GM18498 (cell line): ENCODE measurements at regions not wholly inside any gene's neighbourhood (a gene's known extent, or its start where the extent isn't known, plus 50 kb on each side); places are given as distances from the start of the nearest gene placed in this dataset.
"Not testable (repeated sequence)": the region's sequence is repeated elsewhere in the genome, so short reads cannot be mapped to it uniquely, and the experiment has no call there.

Source experiments
- ATAC-seq: cut with Tn5 transposase; IDR thresholded peaks from one replicate; pipeline ENCODE4 v1.9.1; 2021; ENCODE audit warnings: mild to moderate bottlenecking, moderate library complexity; ENCODE audit not compliant: unreplicated experiment

DNA sequence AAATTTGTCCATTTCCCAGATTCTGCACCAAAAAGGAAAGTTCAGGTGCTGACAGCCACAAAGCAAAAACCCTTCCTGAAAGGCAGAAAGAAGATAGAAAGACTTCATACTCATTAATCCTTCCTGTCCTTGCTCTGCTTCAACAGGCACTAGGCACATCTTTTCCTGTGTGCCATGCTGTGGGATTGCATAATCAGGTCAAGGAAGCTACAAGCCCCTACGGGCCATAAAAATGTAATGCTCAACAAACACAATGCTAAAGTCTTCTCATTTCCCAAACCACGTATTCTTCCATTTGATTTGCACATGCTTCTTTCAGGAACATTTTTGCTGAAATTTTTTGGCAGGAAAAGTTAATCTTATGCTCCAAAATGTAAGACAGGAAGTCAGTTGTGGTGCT, 710.9 kb upstream of the ZP4 start:
- ATAC-seq: not testable (repeated sequence)

DNA sequence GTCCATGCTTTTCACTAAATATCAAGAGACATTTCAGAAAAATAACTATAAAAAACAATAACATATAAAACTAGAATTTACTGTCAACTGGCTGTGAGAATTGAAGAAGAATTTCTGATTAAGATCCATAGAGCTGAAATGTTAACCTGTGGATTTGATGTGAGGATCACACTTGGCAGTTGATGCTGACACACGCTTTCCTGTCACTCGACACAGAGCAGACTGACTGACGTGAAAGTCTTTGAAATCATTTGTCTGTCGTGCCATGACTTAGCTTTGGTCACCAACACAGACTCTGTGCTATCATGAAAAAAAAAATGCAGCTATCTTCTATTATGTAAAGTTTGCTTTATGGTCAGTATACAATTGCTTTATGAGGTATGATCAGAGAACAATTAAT, 706.0 kb upstream of the ZP4 start:
- no peak for ATAC-seq

DNA sequence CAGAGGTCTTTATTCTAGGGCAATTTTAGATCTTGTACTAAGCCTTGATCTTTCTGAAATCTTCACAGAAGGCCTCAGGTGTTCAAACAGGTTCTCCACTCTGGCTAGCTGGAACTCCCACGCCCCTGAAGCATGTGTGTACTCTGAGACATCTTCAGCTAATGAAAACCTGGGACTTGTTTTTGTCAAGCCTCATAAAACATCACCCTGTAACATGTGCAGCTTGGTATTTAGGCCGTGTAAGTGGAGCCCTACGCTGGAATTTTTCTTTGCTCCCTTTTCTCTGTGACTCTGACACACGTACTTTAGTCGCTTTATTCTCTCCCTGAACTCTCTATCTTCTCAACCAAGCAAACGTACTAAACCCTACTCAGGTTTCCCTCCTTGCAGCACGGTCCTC, 701.9 kb upstream of the ZP4 start:
- no peak for ATAC-seq

DNA sequence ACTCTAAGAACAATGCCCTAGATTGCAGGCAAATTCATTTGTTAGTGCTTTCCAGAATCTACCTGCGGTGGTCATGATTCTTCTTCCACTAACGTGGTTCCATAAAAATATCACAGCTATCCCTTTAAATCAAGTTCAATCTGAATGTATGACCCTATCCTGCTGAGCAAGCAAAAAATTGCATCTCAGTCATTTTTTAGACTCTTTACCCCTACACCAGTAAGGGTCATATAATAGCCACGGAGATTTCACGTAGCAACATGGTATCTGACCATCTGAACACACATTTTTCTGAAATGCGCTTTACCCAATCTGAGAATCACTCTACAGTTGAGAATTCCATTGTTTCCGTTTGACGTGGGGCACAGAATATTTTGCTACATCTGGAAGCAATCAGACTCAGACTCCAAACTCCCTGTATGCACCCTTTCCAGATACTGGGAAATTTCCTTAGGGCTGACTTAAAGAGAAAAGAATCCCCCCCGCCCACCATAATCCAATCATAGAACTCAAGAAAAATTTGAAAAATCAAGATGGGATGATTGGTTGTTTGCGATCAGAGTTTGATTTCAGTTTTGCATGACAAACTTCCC, 699.2 kb upstream of the ZP4 start:
- ATAC-seq: no peak

DNA sequence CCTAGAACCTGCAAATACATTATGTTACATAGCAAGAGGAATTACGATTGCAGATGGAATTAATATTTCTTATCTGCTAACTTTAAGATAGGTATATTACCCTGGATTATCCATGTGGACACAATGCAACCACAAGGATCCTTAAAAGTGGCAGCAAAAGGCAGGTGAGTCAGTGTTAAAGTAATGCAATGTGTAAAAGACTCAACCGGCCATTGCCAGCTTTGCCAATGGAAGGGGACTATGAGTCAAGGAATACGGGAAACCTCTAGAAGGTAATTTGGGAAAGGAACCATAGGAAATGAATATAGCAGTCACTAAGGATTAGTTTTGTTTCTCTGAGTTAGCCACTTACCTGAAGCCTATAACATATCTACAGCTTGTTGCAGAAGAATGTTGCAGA, 692.1 kb upstream of the ZP4 start:
- ATAC-seq: no peak

DNA sequence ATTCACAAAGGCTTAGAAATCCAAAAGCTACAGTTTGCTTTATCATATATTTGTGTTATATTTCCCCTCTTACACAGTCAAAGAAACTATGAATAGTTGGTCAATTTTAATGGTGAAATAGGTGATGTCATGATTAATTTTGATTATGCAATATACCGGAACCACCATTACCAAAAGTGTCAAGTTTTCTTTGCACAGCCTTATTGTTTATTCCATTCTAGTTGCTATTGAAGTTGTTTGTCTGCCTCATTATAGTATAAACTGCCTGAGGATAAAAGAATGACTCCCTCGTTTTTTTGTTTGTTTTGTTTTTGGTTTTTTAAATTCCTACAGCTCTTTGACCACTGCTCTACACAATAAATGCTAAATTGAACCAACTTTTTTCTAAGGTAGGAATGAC, 690.6 kb upstream of the ZP4 start:
- ATAC-seq: no peak

DNA sequence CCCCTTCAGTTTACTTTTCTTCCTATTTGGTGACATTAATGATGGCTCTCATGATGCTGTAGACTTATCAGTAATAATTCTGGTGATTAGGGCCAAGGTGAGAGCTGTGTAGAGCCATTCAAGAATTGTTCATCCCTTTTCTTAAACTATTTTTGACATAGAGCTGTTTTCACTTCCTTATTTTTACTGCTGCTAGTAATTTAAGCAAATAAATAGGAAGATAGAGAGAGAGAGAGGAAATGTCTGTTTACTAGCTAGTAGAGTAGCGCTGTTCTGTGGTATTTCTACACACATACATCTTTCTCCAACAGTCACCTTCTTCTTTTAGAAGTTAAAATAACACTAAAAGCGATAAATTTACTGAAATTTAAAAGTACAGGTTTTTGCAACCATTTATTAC, 678.0 kb upstream of the ZP4 start:
- no peak for ATAC-seq

DNA sequence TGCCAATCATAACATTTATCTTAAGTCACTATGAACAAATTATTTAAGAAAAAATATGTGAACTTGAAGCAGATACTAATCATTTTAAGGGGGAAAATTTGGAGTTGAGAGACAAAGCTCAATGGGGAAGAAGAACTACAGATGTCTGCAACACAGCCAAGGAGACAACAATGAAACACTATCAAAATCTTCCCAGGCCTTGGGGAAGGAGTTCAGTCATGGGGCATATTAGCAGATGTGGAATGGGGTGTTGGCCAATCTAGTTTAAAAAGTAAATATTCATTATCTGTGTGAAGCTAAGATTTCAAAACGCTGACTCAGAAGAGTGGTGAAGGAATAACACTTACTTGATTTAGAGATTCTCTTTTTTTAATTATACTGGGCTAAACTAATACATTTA, 671.6 kb upstream of the ZP4 start:
- no peak for ATAC-seq

DNA sequence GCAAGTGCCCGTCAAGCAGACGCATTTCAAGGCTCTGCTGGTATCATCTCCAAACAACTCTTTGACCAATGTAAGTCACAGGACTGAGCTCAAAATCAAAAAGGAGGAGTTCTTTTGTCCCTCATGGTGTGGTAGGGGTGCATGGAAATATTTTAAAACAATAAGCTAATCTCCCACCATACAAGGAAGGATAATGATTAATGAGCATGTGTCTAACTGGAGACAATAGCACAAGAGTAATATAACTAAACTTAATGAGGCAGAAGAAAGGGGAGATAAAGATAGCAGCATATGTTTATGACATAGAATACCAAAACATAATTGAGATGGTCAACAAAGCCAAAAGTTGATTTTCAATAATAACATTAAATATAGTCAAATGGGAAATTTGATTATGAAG, 668.0 kb upstream of the ZP4 start:
- no peak for ATAC-seq

DNA sequence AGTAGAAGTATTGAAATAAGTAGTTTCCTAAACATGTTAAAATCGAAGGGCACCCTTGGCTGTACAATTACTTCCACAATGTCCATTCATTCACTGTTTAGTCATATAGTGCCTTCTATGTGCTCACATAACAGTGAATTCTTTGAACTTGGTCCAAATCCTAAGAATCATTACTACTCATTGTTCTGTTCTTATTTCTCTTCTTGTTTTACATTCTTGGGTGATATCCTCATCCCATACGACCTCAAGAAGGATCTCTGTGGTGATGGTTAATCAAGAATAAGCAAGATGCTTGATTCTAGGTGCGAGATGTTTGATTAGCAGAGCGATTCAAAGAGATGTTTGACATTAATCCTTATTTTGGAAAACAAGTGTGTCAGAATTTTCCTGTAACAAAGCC, 667.4 kb upstream of the ZP4 start:
- no peak for ATAC-seq

DNA sequence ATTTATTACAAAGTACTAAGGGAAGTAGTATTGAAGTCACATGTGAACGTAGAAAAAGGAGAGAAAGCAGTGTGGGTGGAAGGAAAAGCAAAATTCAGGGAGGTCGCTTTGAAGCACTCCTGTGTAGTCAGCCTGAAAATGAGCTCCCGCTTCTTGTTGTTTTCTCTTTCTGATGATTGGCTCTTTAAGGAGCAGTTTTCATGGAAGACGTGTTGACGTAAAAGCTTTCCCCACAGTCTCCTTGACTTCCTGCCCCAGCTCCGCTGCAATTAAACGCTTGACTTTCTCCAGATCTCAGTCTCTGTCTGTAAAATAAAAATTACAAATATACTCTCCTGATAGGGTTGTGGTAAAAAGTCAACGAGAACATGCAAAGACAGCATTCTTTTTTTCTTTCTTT, 661.5 kb upstream of the ZP4 start:
- no peak for ATAC-seq

DNA sequence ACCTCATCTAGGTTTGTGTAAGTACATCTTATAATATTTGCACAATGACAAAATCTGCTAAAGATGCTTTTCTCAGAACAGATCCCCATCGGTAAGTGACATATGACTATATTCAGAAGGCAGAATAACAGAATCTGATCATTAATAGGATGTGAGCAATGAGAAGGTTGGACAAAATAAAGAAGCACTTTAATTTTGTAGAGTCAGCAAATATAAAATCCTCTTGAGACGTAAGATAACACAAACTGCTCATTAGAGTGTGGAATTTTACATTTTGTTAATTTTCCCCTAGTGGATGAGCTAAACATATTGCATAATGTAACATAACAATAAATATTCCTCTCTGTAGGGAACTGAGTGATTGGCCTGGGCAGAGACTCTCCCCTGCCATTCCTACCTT, 658.4 kb upstream of the ZP4 start:
- ATAC-seq: no peak

DNA sequence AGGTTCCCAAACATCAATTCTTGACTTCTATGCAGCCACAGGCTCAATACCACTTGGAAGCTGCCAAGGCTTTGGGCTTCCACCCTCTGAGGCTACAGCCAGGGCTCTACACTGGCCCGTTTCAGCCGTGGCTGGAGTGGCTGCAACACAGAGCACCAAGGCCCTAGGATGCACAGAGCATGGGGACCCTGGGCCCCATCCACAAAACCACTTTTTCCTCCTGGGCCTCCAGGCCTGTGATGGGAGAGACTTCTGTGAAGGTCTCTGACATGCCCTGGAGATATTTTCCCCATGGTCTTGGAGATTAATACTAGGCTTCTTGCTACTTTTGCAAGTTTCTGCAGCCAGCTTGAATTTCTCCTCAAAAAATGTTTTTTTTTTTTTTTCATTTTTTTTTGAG, 655.4 kb upstream of the ZP4 start:
- ATAC-seq: no peak

DNA sequence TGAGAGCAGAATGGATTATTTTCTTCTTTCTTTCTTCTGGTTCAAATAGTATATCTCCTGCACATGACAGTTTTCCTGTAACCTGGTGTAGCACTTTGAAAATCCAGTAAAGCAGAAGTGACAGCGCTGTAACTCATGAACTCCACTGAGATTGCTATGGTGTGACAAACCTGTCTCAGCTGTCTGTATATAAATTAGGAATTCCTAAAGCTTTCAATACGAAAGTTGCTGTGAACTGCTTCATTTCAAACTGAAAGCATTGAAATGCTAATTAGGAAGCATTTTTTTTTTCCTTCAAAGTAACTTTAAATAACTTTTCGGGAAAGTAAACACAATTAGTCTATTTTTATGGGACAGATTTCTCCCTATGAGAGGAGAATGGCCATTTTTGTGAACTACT, 646.9 kb upstream of the ZP4 start:
- ATAC-seq: no peak

DNA sequence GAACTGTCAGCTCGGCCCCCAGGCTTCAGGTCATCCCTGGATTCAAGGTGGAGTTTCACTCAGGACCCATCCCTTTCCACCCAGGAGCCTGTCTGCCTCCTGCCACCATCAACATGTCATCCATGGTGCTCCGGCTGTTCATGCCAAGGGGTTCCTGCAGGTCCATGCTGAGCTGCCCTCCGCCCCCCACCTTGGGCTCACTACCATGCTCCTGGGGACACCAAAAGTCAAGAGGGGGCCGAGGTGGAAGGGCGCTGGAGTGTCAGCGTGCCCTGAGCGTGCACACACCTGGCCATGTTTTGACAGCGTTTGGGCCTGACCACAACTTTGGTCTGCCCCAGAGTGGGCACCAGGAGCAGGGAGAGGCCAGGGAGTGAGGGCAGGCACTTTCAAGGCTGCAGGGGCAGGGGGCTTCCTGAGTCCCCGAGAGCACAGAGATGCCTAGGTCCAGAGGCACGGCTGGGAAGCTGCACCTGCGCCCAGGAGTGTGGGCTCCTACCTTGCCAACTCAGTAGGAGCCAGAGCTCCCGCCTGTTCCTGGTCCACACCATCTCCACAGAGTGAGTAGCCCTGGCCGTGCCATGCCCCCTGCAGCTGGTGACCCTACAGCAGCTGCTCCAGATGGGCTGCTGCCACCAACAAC, 639.6 kb upstream of the ZP4 start:
- ATAC-seq: no peak

DNA sequence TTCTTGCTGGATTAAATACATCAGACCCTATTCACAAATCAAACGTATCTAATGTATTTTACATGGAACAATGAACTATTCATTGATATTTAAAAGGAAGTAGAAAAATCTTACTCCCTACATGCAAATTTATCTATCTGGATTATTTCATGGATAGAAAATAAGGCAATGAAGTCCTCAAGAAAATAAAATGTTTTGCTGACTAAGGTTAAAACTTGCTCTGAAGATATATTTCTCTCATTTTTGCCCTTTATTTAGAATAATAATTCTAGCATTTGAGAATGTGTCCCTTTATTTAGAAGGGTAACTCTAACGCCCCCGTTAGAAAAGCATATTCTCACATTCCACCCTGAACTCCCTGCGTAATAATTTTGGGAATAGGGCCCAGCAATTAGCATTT, 627.0 kb upstream of the ZP4 start:
- ATAC-seq: no peak

DNA sequence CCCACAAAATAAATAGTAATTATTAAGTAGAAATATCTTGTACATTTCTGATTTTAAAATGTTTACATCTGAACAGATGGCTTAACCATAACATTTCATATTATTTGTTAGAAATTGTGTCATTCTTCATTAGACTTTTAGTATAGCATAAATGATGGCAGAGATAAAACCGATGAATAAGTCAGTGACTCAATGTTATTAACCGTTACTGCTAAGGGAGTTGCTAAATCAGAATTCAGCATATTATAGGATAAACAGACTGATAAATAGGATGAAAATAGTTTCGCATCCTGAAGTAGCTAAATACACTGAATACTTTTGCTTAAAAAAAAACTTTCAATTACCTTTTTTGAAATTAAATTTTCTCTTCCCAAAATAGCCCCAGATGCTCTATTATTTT, 610.6 kb upstream of the ZP4 start:
- no peak for ATAC-seq

DNA sequence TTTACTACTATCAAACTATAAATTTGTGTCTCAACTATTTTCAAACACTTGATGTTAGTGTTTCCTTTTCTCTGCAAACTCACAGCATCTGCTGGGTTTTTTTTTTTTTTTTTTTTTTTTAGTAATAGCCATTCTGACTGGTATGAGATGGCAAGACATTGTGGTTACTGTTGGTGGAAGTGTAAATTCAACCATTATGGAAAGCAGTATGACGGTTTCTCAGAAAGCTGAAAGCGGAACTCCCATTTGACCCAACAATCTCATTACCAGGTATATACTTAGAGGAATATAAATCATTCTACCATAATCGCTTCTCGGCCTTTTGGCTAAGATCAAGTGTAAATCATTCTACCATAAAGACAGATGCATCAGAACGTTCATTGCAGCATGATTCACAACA, 608.3 kb upstream of the ZP4 start:
- ATAC-seq: no peak

DNA sequence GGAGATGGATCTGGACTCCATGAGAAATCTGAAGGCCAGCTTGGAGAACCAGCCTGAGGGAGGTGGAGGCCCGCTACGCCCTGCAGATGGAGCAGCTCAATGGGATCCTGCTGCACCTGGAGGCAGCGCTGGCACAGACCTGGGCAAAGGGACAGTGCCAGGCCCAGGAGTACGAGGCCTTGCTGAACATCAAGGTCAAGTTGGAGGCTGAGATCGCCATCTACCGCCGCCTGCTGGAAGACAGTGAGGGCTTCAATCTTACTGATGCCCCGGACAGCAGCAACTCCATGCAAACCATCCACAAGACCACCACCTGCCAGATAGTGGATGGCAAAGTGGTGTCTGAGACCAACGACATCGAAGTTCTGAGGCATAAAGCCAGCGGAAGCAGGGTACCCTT, 601.5 kb upstream of the ZP4 start:
- ATAC-seq: no peak

DNA sequence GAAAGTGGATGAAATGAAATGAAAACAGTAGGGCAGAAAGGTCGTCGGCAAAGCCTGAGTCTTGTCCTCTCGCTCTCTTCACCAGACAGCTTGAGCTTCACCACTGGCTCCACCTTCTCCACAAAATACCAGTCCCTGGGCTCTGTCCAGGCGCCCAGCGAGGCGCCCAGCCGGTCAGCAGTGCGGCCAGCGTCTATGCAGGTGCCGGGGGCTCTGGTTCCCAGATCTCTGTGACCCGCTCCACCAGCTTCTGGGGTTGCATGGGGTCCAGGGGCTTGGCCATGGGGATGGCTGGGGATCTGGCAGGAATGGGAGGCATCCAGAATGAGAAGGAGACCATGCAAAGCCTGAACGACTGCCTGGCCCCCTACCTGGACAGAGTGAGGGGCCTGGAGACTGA, 600.5 kb upstream of the ZP4 start:
- no peak for ATAC-seq

DNA sequence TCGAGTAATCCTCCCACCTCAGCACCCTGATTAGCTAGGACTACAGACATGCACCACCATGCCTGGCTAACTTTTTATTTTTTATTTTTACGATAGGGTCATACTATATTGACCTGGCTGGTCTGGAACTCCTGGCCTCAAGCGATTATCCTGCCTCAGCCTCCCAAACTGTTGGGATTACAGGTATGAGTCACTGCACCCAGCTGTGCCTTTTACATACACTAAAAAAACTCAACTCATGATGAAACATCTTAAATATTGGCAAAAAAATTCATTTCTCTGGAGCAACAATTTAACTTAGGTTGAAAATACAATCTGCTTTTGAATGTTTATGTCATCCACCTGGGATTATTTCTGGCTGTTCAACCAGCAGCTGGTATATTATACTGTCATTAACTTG, 598.3 kb upstream of the ZP4 start:
- ATAC-seq: no peak

DNA sequence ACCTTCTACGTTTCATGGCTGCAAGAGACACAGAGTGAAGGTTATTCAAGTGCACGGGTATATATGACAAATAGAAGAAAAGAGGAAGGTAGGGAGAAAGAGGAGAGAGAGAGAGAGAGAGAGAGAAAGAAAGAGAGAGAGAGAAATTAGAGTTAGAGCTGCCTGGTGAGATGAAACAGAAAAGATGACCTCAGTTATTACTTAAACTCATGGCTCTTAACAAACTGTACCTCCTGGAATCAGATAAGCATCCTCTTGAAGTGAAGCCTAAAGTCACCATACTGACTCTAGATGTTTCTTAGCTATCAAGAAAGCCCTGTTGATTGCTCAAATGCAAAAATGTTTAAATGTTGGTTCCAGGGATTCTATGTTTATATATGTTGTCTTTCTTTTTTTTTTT, 597.7 kb upstream of the ZP4 start:
- ATAC-seq: no peak

DNA sequence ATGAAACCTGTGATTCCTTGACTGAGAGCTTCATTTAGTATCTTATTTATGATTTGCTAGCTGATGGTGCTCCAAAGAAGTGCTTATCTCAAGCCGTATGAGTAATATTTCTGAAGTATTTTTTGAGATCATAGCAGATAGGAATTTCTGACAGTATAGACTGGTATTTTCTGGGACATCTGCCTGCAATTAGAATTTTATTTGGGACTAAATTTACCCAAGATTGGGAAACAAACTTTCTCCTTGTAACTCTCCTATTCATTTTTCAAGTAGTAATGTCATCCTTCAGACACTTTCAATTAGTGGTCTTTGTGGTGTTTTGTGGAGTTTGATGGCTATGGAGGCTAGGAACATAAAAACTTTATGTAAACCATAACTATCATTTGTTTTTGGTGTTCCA, 597.2 kb upstream of the ZP4 start:
- no peak for ATAC-seq

DNA sequence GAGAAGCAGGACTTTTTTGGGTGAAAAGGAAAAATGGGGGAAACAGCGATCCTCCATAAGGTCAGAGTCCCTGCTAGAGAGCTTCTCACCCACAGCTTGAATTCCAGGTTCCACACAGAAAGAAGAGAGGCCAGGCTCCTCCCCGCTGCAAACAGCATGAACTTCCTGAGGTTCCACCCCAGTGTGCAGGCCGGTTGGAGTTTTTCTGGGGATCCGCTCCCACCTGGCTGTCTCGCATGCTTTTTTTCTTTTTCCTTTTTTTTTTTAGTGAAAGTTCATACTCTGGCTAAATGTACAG, 595.1 kb upstream of the ZP4 start:
- ATAC-seq: no peak
